GM23248 (cell line): ENCODE measurements at regions not wholly inside any gene's neighbourhood (a gene's known extent, or its start where the extent isn't known, plus 50 kb on each side); places are given as distances from the start of the nearest gene placed in this dataset.
"Not testable (repeated sequence)": the region's sequence is repeated elsewhere in the genome, so short reads cannot be mapped to it uniquely, and the experiment has no call there.

Source experiments
- DNase-seq: peaks from one replicate; pipeline ENCODE4 v3.0.0-alpha.2; 2015
- H2AFZ ChIP-seq: fragments of 200-600 bp; sonication (generic); 2 replicates; pipeline ENCODE4 v1.6.1; 2016; ENCODE audit warnings: antibody characterized with exemption
- H3F3A ChIP-seq: fragments of 200-600 bp; sonication (generic); 2 replicates; pipeline ENCODE4 v1.6.1; 2016; ENCODE audit warnings: mild to moderate bottlenecking, antibody characterized with exemption, mixed run types; ENCODE audit not compliant: insufficient read depth
- H3K27ac ChIP-seq: fragments of 200-600 bp; sonication (generic); 2 replicates; pipeline ENCODE4 v1.5.1; 2016; ENCODE audit warnings: mild to moderate bottlenecking
- H3K27me3 ChIP-seq: fragments of 200-600 bp; sonication (generic); replicated peaks from 2 replicates; pipeline ENCODE4 v1.6.1; 2016; ENCODE audit warnings: mild to moderate bottlenecking; ENCODE audit not compliant: insufficient read depth
- H3K36me3 ChIP-seq: fragments of 200-600 bp; sonication (generic); 2 replicates; pipeline ENCODE4 v1.6.1; 2016; ENCODE audit warnings: low read depth, mild to moderate bottlenecking
- H3K4me1 ChIP-seq: fragments of 200-600 bp; sonication (generic); 2 replicates; pipeline ENCODE4 v1.6.1; 2016; ENCODE audit warnings: mild to moderate bottlenecking; ENCODE audit not compliant: insufficient read depth
- H3K4me2 ChIP-seq: fragments of 200-600 bp; sonication (generic); one replicate; pipeline ENCODE4 v1.6.1; 2016; ENCODE audit warnings: mild to moderate bottlenecking; ENCODE audit not compliant: unreplicated experiment
- H3K4me3 ChIP-seq: fragments of 200-600 bp; sonication (generic); 2 replicates; pipeline ENCODE4 v1.5.1; 2016; ENCODE audit warnings: mild to moderate bottlenecking
- H3K79me2 ChIP-seq: fragments of 200-600 bp; sonication (generic); 2 replicates; pipeline ENCODE4 v1.6.1; 2016; ENCODE audit warnings: mild to moderate bottlenecking; ENCODE audit not compliant: insufficient read depth
- H3K9ac ChIP-seq: fragments of 200-600 bp; sonication (generic); 2 replicates; pipeline ENCODE4 v1.6.1; 2016; ENCODE audit warnings: mild to moderate bottlenecking
- H3K9me2 ChIP-seq: fragments of 200-600 bp; sonication (generic); 2 replicates; pipeline ENCODE4 v1.6.1; 2016; ENCODE audit warnings: mixed run types, mild to moderate bottlenecking, moderate library complexity; ENCODE audit not compliant: insufficient read depth
- H3K9me3 ChIP-seq: fragments of 200-600 bp; sonication (generic); one replicate; pipeline ENCODE4 v1.6.1; 2017; ENCODE audit warnings: low read depth
- H4K20me1 ChIP-seq: fragments of 200-600 bp; sonication (generic); 2 replicates; pipeline ENCODE4 v1.6.0; 2016; ENCODE audit not compliant: insufficient read depth
- EZH2 ChIP-seq: fragments of 200-600 bp; sonication (generic); IDR thresholded peaks from 2 replicates; pipeline ENCODE4 v1.6.1; 2018; ENCODE audit warnings: antibody characterized with exemption, mild to moderate bottlenecking; ENCODE audit not compliant: insufficient read depth, poor library complexity, severe bottlenecking
- EZH2phosphoT487 ChIP-seq: fragments of 200-600 bp; sonication (generic); IDR thresholded peaks from 2 replicates; pipeline ENCODE4 v1.6.1; 2018; ENCODE audit warnings: antibody characterized with exemption, moderate library complexity, mild to moderate bottlenecking, low read depth; ENCODE audit not compliant: insufficient read depth
- WGBS, 2 experiments: methylation state at CpG; one replicate each; pipeline ENCODE4 v1.1.6; 2015 to 2017; ENCODE audit warnings: low lambda C conversion rate in 2 of 2, low coverage in 1 of 2; ENCODE audit errors: missing lambda C conversion rate in 2 of 2; 5-methylcytosine and 5-hydroxymethylcytosine counted together
- in situ Hi-C: fragments of 300-500 bp; cut with MboI; formaldehyde crosslinking; loops from 2 replicates; pipeline ENCODE4 v1.15.0; 2020

- in situ Hi-C loops: no loop called here
- TF ChIP-seq EZH2 (no peak), EZH2phosphoT487 (no peak)
- DNase-seq: no peak
- no peaks in the 10 kb centered on the region for H3F3A ChIP-seq
- H3K9ac ChIP-seq: no peak overlapping the region
- no peaks in the 10 kb centered on the region for H3K9me2 ChIP-seq
- H3K27ac ChIP-seq: no peak overlapping the region
- H3K27me3 ChIP-seq: no peaks in the 10 kb centered on the region
- no peaks in the 10 kb centered on the region for H3K9me3 ChIP-seq
- no peak overlapping the region for H3K4me2 ChIP-seq
- no peak overlapping the region for H3K4me3 ChIP-seq
- H4K20me1 ChIP-seq: no peaks in the 10 kb centered on the region
- H2AFZ ChIP-seq: no peak overlapping the region
- WGBS, 2 experiments: 13 to 24% methylated on average over 2 of the region's 2 CpGs
- no peaks in the 10 kb centered on the region for H3K79me2 ChIP-seq
- H3K4me1 ChIP-seq: no peaks in the 10 kb centered on the region
- H3K36me3 ChIP-seq: no peaks in the 10 kb centered on the region
These were observed 1061.5 kb downstream of the TDRD15 start for GRCh38 chr2:22185251-22185650.

DNA sequence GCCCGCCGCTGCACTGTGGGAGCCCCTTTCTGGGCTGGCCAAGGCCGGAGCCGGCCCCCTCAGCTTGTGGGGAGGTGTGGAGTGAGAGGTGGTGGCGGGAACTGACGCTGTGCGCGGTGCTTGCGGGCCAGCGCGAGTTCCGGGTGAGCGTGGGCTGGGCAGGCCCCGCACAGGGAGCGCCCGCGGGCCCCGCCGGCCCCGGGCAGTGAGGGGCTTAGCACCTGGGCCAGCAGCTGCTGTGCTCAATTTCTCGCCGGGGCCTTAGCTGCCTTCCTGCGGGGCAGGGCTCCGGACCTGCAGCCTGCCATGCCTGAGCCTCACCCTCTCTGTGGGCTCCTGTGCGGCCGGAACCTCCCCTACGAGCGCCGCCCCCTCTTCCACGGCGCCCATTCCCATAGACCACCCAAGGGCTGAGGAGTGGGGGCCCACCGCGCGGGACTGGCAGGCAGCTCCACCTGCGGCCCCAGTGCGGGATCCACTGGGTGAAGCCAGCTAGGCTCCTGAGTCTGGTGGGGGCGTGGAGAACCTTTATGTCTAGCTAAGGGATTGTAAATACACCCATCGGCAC, 1062.6 kb downstream of the TDRD15 start:
- 65 to 66% methylated on average over 34 to 36 of the region's 38 CpGs for WGBS, 2 experiments

GRCh38 chr2:22189893-22190480, 1066.2 kb downstream of the TDRD15 start:
- Histone ChIP-seq H3K4me3 (no peak overlapping the region), H3K9me3 (no peaks in the 10 kb centered on the region), H2AFZ (no peak overlapping the region), H3K4me2 (no peak overlapping the region), H3K79me2 (no peaks in the 10 kb centered on the region), H3K9me2 (no peaks in the 10 kb centered on the region), H4K20me1 (no peaks in the 10 kb centered on the region), H3K27ac (no peak overlapping the region), H3K4me1 (no peaks in the 10 kb centered on the region), H3K9ac (no peak overlapping the region), H3K27me3 (no peaks in the 10 kb centered on the region), H3K36me3 (no peaks in the 10 kb centered on the region), H3F3A (no peaks in the 10 kb centered on the region)
- in situ Hi-C loops: no loop called here
- DNase-seq: no peak
- TF ChIP-seq EZH2: no peak
- TF ChIP-seq EZH2phosphoT487: no peak
- WGBS, 2 experiments: 16 to 19% methylated on average over 1 of the region's 1 CpG

More for the DNA sequence above, 1062.6 kb downstream of the TDRD15 start:
- H3K4me3 ChIP-seq, H3F3A ChIP-seq, H3K9me2 ChIP-seq, H3K9ac ChIP-seq, H3K9me3 ChIP-seq, in situ Hi-C loops, H2AFZ ChIP-seq, H3K4me1 ChIP-seq, H4K20me1 ChIP-seq, DNase-seq, H3K4me2 ChIP-seq, H3K79me2 ChIP-seq, H3K27ac ChIP-seq, H3K27me3 ChIP-seq, H3K36me3 ChIP-seq: not testable (repeated sequence)

- H3F3A ChIP-seq: no peaks in the 10 kb centered on the region
- no peak overlapping the region for H2AFZ ChIP-seq
- no peak overlapping the region for H3K27ac ChIP-seq
- no peaks in the 10 kb centered on the region for H3K9me2 ChIP-seq
- TF ChIP-seq EZH2phosphoT487: no peak
- TF ChIP-seq EZH2: no peak
- H4K20me1 ChIP-seq: no peaks in the 10 kb centered on the region
- no peak for DNase-seq
- no peaks in the 10 kb centered on the region for H3K4me1 ChIP-seq
- H3K9me3 ChIP-seq: no peaks in the 10 kb centered on the region
- no peak overlapping the region for H3K4me2 ChIP-seq
- no peaks in the 10 kb centered on the region for H3K79me2 ChIP-seq
- WGBS, 2 experiments: 18 to 50% methylated on average over 1 of the region's 1 CpG
- in situ Hi-C loops: no loop called here
- H3K9ac ChIP-seq: no peak overlapping the region
- H3K36me3 ChIP-seq: no peaks in the 10 kb centered on the region
- H3K4me3 ChIP-seq: no peak overlapping the region
- H3K27me3 ChIP-seq: no peaks in the 10 kb centered on the region
These were observed 1070.5 kb downstream of the TDRD15 start for GRCh38 chr2:22194218-22194617.

- no peaks in the 10 kb centered on the region for H3K4me1 ChIP-seq
- in situ Hi-C loops: no loop called here
- H4K20me1 ChIP-seq: no peaks in the 10 kb centered on the region
- 5 to 13% methylated on average over 2 of the region's 2 CpGs for WGBS, 2 experiments
- H3F3A ChIP-seq: no peaks in the 10 kb centered on the region
- TF ChIP-seq EZH2 (no peak), EZH2phosphoT487 (no peak)
- H3K27ac ChIP-seq: no peak overlapping the region
- H3K9ac ChIP-seq: no peak overlapping the region
- H3K36me3 ChIP-seq: no peaks in the 10 kb centered on the region
- H3K4me3 ChIP-seq: no peak overlapping the region
- H2AFZ ChIP-seq: no peak overlapping the region
- no peaks in the 10 kb centered on the region for H3K9me2 ChIP-seq
- H3K27me3 ChIP-seq: no peaks in the 10 kb centered on the region
- H3K4me2 ChIP-seq: no peak overlapping the region
- H3K79me2 ChIP-seq: no peaks in the 10 kb centered on the region
- no peak for DNase-seq
- H3K9me3 ChIP-seq: no peaks in the 10 kb centered on the region
These were observed 1073.0 kb downstream of the TDRD15 start for GRCh38 chr2:22196806-22197205.
